NB4 (cell line): ENCODE measurements at regions not wholly inside any gene's neighbourhood (a gene's known extent, or its start where the extent isn't known, plus 50 kb on each side); places are given as distances from the start of the nearest gene placed in this dataset.

Experiments used
- DNase-seq: peaks from one replicate; pipeline ENCODE4 v3.0.0; 2010; ENCODE audit warnings: low read depth
- H3K4me3 ChIP-seq: one replicate; pipeline ENCODE4 v1.5.1; 2011; ENCODE audit warnings: mild to moderate bottlenecking, low read depth, low read length, moderate library complexity
- CTCF ChIP-seq: IDR thresholded peaks from one replicate; pipeline ENCODE4 v1.5.1; 2012; ENCODE audit warnings: low read depth, low read length
- MAX ChIP-seq: IDR thresholded peaks from 2 replicates; pipeline ENCODE4 v1.6.1; 2011; ENCODE audit warnings: low read depth, low read length
- MYC ChIP-seq: IDR thresholded peaks from 2 replicates; pipeline ENCODE4 v1.6.1; 2011; ENCODE audit warnings: low read depth, low read length
- POLR2A ChIP-seq: IDR thresholded peaks from 2 replicates; pipeline ENCODE4 v1.6.1; 2011; ENCODE audit warnings: mild to moderate bottlenecking; ENCODE audit not compliant: insufficient read length; ENCODE audit errors: extremely low read depth

DNA sequence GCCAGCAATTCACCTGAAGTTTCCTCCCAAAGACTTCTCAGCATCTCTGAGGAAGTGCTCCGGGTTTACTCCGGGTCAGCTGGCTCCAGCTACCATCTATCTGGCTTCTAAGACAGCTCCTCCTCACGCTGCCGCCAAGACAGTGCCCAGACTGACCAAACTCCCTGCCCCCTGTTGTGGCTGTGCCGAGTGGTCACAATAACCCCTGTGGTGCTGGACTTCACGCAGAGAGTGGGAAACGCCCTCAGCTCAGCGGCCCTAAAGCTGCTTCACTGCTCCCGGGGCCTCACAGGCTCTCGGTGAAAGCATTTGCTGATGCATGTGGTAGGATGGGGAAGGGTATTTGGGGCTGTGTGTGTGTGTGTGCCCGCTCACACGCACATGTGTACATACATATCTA, 154.8 kb upstream of the ZNF236 start:
- TF ChIP-seq MYC (no peak), MAX (no peak), POLR2A (no peak)
- no peak overlapping the region for H3K4me3 ChIP-seq
- DNase-seq = no peak

DNA sequence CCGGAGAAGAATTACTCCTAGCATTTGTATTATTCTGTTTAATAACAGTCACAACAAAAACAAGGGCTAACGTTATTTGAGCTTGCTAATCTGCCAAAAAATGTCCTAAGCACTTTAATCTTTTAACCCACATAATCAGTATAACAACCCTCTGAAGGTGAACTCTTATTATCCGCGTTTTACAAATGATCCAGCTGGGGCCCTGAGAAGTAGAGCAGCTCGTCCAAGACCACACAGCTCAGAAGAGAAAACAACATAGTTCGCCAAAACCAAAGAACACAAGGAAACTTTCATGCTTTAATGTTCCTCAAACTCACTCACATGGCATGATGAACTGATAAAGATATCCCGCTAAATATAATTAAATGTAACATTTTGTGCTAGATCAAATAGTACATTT, 159.7 kb upstream of the ZNF236 start:
- TF ChIP-seq CTCF (no peak), MYC (no peak), POLR2A (no peak), MAX (no peak)
- DNase-seq = no peak

DNA sequence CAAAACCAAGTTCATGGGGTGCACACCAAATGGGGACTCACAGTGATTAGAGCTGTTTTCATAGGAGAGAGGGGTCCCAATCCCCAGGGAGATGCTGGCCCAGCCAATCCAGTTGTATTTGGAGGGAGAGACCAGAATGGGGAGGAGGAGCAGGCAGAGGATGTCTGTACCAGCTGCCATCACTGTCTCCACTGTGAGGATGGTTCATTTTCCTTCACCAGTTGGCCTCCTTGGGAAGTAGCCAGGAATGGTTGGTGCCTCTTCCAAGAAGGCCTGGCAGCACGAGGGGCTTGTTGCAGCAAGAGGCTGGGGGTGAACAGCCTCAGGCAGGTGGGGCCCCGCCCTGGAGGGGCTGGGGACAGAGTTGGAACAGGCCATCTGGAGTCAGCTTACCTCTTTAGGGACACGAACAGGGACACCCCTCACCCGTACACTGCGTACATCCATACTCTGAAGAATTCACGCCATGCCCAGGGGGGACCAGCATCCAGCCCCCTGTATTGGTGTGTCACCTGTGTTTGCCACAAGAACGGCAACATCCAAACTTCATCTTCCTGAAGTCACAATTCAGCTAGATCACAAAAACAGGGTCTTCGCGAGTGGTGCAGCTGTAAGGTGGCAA, 161.7 kb upstream of the ZNF236 start:
- TF ChIP-seq CTCF = no peak
- no peak for TF ChIP-seq MAX
- no peak for TF ChIP-seq POLR2A
- TF ChIP-seq MYC = no peak
- no peak for DNase-seq
- no peak overlapping the region for H3K4me3 ChIP-seq

More for the DNA sequence above, 159.7 kb upstream of the ZNF236 start:
- no peak overlapping the region for H3K4me3 ChIP-seq

GRCh38 chr18:76658627-76659026, 163.6 kb upstream of the ZNF516 start:
- peak; percentile 69 for DNase-seq
- H3K4me3 ChIP-seq = no peak overlapping the region
- TF ChIP-seq MAX (no peak), CTCF (peak; percentile 64), MYC (no peak), POLR2A (no peak)

- DNase-seq = peak; percentile 58
- TF ChIP-seq POLR2A (no peak), MAX (no peak), MYC (no peak), CTCF (no peak)
- H3K4me3 ChIP-seq = no peak overlapping the region
These were observed 162.9 kb upstream of the ZNF516 start for GRCh38 chr18:76657911-76658470.
